IPS-15b (cell line): ENCODE measurements at regions not wholly inside any gene's neighbourhood (a gene's known extent, or its start where the extent isn't known, plus 50 kb on each side); places are given as distances from the start of the nearest gene placed in this dataset.

Source experiments
- H3K27me3 ChIP-seq: one replicate; pipeline ENCODE4 v1.6.1; 2013; ENCODE audit warnings: low read length; ENCODE audit not compliant: control insufficient read depth, insufficient read depth
- H3K36me3 ChIP-seq: one replicate; pipeline ENCODE4 v1.6.1; 2013; ENCODE audit warnings: low read length; ENCODE audit not compliant: control insufficient read depth, insufficient read depth
- H3K4me1 ChIP-seq: one replicate; pipeline ENCODE4 v1.6.1; 2013; ENCODE audit warnings: mild to moderate bottlenecking, low read length; ENCODE audit not compliant: control insufficient read depth, insufficient read depth
- H3K4me3 ChIP-seq: one replicate; pipeline ENCODE4 v1.5.1; 2013; ENCODE audit warnings: low read depth, low read length
- H3K9ac ChIP-seq: one replicate; pipeline ENCODE4 v1.6.1; 2013; ENCODE audit warnings: low read depth, mild to moderate bottlenecking, low read length
- H3K9me3 ChIP-seq: one replicate; pipeline ENCODE4 v1.6.1; 2013; ENCODE audit warnings: mild to moderate bottlenecking, low read length; ENCODE audit not compliant: control insufficient read depth, insufficient read depth

DNA sequence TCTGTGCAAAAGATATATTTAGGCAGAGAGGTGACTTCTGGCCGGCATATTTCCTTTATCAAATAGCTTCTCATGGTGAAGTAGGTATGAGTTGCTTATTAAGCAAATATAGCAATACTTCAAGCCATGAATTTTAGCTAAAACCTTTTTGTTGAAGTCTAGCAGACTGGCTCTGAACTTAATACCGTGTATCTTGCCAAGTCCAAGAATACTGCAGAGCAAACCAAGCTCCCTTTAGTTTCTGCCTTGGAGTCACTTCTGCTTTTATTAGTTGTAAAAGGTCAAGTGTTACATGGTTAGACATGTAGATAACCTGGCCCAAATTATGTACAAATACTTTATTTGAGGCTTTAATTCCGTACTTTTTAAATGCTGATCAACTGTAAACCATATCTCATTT, 627.6 kb upstream of the PKDCC start:
- Histone ChIP-seq H3K4me1 (no peaks in the 10 kb centered on the region), H3K9ac (no peak overlapping the region), H3K4me3 (no peak overlapping the region), H3K9me3 (no peaks in the 10 kb centered on the region), H3K27me3 (no peaks in the 10 kb centered on the region), H3K36me3 (no peaks in the 10 kb centered on the region)

DNA sequence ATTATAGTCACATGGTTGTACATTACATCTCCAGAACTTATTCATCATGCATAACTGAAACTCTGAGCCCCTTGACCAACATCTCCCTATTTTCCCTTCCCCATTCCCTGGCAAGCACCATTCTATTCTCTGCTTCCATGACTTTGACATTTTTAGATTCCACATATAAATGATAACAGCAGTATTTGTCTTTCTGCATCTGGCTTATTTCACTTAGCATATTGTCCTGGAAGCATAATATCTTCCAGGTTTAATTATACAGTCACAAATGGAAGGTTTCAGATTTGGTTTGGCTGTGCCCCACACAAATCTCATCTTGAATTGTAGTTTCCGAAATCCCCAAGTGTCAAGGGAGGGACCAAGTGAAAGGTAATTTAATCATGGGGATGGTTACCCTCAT, 626.9 kb upstream of the PKDCC start:
- no peak overlapping the region for H3K9ac ChIP-seq
- H3K4me1 ChIP-seq, result no peaks in the 10 kb centered on the region
- H3K27me3 ChIP-seq, result no peaks in the 10 kb centered on the region
- H3K9me3 ChIP-seq, result no peaks in the 10 kb centered on the region
- H3K36me3 ChIP-seq, result no peaks in the 10 kb centered on the region
- no peak overlapping the region for H3K4me3 ChIP-seq

DNA sequence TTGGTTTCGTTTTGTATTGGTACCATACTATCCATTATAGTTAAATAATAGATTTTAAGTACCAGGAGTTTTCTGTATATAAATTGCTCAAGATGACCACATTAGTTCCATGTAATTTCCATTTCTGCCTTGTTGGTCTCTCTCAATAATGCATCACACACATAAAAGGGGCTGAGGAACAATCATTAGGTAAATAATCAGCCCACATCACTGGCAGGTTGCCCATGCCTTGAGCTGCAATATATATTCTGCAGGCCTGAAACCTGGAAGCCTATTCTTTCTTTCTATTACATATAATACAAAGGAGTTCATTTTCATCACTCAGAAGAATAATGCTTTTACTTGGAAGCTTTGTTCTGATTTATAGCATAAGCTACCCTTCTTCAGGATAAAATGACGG, 616.1 kb upstream of the PKDCC start:
- Histone ChIP-seq H3K9me3 (no peaks in the 10 kb centered on the region), H3K27me3 (no peaks in the 10 kb centered on the region), H3K4me1 (no peaks in the 10 kb centered on the region), H3K4me3 (no peak overlapping the region), H3K36me3 (no peaks in the 10 kb centered on the region), H3K9ac (no peak overlapping the region)

DNA sequence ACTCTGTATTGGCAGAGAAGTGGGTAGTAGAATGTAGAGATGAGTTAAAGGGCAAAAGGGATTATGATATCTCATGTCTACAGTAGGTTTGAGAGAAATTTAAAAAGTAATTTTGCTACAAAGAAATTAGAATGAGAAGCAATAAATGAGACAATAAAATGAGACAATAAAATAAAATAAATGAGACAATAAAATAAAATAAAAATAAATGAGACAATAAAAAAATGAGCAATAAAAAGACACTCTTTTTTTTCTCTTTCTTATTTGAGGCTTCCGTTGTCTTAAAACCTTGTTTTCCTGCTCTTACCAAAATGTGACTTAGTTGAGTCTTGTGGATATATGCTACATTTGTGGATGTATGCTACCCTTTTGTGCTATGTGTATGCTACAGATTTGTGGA, 615.4 kb upstream of the PKDCC start:
- no peaks in the 10 kb centered on the region for H3K4me1 ChIP-seq
- no peak overlapping the region for H3K9ac ChIP-seq
- H3K9me3 ChIP-seq, result no peaks in the 10 kb centered on the region
- H3K4me3 ChIP-seq, result no peak overlapping the region
- H3K36me3 ChIP-seq, result no peaks in the 10 kb centered on the region
- no peaks in the 10 kb centered on the region for H3K27me3 ChIP-seq

DNA sequence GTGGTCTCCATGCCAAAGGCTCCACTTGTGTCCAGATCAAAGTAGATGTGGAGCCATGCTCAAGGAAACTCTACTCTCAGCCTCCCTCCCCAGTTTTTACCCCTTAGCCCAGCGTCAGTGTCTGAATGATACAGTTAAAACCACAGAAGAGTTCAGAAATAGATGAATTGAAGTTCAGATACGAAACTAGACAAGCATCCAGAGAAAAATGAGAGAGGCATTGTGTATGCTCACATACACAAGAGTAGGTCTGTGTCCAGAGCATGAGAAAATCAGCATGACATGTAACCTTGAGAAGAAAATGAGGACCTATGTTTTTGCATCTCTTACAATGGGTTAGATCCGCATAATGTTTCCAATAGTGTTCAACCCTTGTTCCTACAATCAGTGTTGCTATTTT, 612.8 kb upstream of the PKDCC start:
- H3K36me3 ChIP-seq, result no peaks in the 10 kb centered on the region

DNA sequence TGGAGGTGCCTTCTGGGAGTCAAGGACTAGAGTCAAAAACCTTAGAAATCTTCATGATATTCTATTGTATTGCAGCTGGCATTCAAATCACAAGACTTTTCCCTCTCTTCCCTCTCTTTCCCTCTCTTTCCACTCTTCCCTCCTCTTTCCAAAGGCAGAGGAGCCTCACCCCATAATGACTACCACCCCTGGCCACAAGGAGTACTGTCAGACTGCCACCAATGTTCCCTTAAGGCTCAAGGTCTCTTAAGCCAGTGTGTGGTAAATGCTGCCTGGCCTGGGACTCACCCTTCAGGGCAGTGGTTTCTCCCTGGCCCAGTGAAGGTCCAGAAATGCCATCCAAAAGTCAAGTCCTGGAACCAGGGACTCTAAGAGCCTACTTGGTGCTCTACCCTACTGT, 605.9 kb upstream of the PKDCC start:
- no peaks in the 10 kb centered on the region for H3K36me3 ChIP-seq
- H3K27me3 ChIP-seq, result no peaks in the 10 kb centered on the region

More for the DNA sequence above, 612.8 kb upstream of the PKDCC start:
- H3K9ac ChIP-seq, result no peak overlapping the region
- no peaks in the 10 kb centered on the region for H3K27me3 ChIP-seq
- no peak overlapping the region for H3K4me3 ChIP-seq
- no peaks in the 10 kb centered on the region for H3K9me3 ChIP-seq
- H3K4me1 ChIP-seq, result no peaks in the 10 kb centered on the region

DNA sequence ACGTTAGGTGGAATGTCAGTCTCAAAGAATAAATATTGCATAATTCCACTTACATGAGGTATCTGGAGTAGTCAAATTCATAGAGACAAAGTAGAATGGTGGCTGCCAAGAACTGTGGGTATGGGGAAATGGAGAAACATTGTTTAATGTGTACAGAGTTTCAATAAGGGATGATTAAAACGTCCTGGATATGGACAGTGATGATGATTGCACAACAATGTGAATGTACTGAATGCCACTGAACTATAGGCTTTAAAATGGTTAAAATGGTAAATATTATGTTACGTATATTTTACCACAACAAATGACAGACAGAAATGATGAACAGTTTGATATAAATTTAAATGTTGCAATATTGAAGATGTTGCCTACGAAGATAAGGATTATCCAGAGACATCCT, 602.0 kb upstream of the PKDCC start:
- no peaks in the 10 kb centered on the region for H3K27me3 ChIP-seq
- H3K9ac ChIP-seq, result no peak overlapping the region
- no peaks in the 10 kb centered on the region for H3K36me3 ChIP-seq
- H3K4me1 ChIP-seq, result no peaks in the 10 kb centered on the region
- H3K9me3 ChIP-seq, result no peaks in the 10 kb centered on the region
- no peak overlapping the region for H3K4me3 ChIP-seq

More for the DNA sequence above, 605.9 kb upstream of the PKDCC start:
- no peaks in the 10 kb centered on the region for H3K9me3 ChIP-seq
- H3K4me1 ChIP-seq, result no peaks in the 10 kb centered on the region
- no peak overlapping the region for H3K4me3 ChIP-seq
- no peak overlapping the region for H3K9ac ChIP-seq

DNA sequence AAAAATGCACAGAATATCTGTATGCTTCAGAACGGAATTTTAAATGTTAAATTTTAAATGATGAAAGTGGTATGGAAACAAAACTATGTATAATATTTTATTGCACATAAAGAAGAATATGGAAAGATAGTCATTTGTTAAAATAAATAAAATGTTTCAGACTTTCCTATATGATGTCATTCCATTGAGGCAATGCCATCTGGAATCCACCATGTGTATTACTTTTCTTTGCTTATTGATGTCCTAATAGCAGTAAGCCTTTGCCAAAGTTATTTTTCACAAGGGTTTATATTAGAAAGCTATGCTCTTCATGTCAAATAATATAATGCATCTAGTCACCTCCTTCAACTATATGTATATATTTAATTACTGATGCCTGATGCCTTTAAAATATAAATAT, 601.6 kb upstream of the PKDCC start:
- no peaks in the 10 kb centered on the region for H3K27me3 ChIP-seq
- no peak overlapping the region for H3K9ac ChIP-seq
- H3K4me3 ChIP-seq, result no peak overlapping the region
- H3K4me1 ChIP-seq, result no peaks in the 10 kb centered on the region
- H3K9me3 ChIP-seq, result no peaks in the 10 kb centered on the region
- no peaks in the 10 kb centered on the region for H3K36me3 ChIP-seq

DNA sequence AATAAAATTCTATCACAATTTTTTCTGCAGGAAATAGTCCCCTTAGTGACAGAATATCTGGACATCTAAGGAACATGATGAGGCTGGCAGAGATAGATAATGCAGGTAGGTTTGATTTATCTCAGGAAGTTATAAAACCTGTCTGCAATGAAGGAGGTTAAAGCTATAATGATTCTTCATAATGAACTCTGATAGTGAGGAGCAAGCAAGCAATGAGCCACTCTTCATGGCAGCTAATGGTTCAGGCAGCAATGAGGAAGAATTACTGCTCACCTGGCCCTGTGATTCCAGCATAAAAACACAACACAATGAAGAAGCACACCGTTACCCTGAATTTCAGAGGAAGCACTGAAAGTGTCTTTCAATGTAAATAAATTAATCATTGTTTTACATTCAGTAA, 599.6 kb upstream of the PKDCC start:
- Histone ChIP-seq H3K4me1 (no peaks in the 10 kb centered on the region), H3K36me3 (no peaks in the 10 kb centered on the region), H3K9ac (no peak overlapping the region), H3K9me3 (no peaks in the 10 kb centered on the region), H3K4me3 (no peak overlapping the region), H3K27me3 (no peaks in the 10 kb centered on the region)

DNA sequence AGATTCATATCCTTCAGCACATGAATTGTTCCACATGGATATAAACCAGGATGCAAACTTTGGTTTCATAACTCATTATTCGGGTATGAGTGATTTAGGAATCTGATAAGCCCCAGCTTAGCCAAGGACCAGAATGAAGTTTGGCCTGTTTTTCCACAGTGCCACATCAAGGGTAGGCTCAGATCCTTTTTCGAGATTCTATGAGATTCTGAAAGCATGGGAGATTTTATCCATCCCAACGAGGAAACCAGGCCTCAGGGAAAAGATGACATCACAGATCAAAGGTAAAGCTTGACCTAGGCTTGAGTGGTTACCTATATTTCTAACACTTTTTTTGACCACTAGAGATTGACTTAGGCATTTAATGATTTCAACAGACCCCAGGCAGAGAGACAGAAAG, 590.8 kb upstream of the PKDCC start:
- Histone ChIP-seq H3K27me3 (no peaks in the 10 kb centered on the region), H3K4me1 (no peaks in the 10 kb centered on the region), H3K36me3 (no peaks in the 10 kb centered on the region), H3K9ac (no peak overlapping the region), H3K9me3 (no peaks in the 10 kb centered on the region), H3K4me3 (no peak overlapping the region)

DNA sequence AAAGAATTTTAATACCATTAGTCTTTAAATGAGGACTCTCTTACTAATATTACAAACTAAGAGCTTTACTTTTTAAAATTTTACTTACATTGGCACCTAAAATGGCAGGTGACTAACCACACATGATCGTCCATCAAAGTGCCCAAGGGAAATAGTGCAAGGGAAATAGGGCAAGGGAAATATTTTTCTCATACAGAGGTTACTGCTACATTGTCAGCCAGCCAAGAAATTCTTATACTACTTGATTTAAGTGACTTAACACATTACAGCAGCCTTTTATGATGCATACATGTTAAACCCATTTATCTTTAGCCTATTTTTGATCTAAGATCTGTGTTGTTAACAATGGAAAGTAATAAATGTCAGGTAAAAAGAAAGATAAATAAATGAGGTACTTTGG, 587.2 kb upstream of the PKDCC start:
- Histone ChIP-seq H3K9ac (no peak overlapping the region), H3K9me3 (no peaks in the 10 kb centered on the region), H3K27me3 (no peaks in the 10 kb centered on the region), H3K4me1 (no peaks in the 10 kb centered on the region), H3K36me3 (no peaks in the 10 kb centered on the region), H3K4me3 (no peak overlapping the region)

DNA sequence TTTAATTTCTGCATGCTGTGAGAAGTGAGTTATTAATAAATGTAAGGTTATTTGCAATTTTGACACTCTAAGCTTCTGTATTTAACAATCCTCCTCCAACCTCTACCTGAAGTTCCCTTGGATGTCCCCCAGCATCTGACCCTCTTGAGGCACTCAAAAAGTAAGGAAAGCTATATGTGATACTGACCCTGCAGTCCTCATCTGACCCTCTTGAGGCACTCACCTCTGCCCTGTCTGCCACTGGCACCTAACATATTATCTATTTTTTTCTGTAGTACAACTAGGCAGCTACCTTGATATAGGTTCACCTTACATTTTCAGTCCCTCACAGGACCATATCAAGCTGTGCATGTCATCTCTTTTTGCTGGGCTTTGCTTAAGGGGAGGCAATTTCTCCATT, 583.4 kb upstream of the PKDCC start:
- Histone ChIP-seq H3K27me3 (no peaks in the 10 kb centered on the region), H3K9me3 (no peaks in the 10 kb centered on the region), H3K36me3 (no peaks in the 10 kb centered on the region), H3K4me3 (no peak overlapping the region), H3K4me1 (no peaks in the 10 kb centered on the region), H3K9ac (no peak overlapping the region)

DNA sequence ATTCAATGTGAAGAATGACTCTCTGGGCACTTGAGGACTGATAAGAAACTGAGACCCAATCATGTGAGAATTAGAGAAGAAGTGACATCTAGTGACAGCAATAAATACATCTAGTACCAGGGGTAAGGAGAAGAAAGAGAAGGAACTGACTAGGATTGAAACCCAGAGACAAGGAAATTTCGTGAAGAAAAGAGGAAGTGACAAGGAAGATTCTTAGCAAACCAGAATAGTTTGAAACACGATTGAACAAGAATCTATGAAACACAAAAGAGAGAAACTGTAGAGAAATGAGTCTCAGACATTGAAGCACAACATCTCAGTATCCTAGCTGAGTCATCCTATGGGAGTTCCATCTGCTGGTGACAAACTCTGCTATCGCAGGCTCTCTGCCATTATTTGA, 571.9 kb upstream of the PKDCC start:
- Histone ChIP-seq H3K4me3 (no peak overlapping the region), H3K36me3 (no peaks in the 10 kb centered on the region), H3K4me1 (no peaks in the 10 kb centered on the region), H3K9me3 (no peaks in the 10 kb centered on the region), H3K27me3 (no peaks in the 10 kb centered on the region), H3K9ac (no peak overlapping the region)
